H1 (cell line): ENCODE measurements at regions not wholly inside any gene's neighbourhood (a gene's known extent, or its start where the extent isn't known, plus 50 kb on each side); places are given as distances from the start of the nearest gene placed in this dataset.

ENCODE experiments used
- CTCF ChIA-PET: fragments of 300-600 bp; sonication (Branson Sonifier 250); formaldehyde crosslinking; loops from one replicate; lab custom pipeline; 2021; ENCODE audit not compliant: partially characterized antibody; lab: Charles Lee
- POLR2A ChIA-PET: fragments of 300-600 bp; sonication (Branson Sonifier 250); formaldehyde crosslinking; loops from one replicate; lab custom pipeline; 2021; ENCODE audit warnings: inconsistent platforms; ENCODE audit not compliant: partially characterized antibody; lab: Charles Lee
- DNase-seq, 2 experiments: peaks; one replicate each; pipeline versions ENCODE4 v3.0.0 to v3.0.0-alpha.2; 2010 to 2022; ENCODE audit warnings: low spot score in 2 of 2, low read depth in 1 of 2, mixed read lengths in 1 of 2
- FAIRE-seq: peaks from 2 replicates; lab custom pipeline; 2011; peaks lifted over from hg19 to GRCh38; lab: Jason Lieb, UNC
- H2AFZ ChIP-seq: 2 replicates; pipeline ENCODE4 v1.8.1; 2012; ENCODE audit warnings: low read length, inconsistent platforms
- H2AK5ac ChIP-seq: 2 replicates; pipeline ENCODE4 v1.6.1; 2013; ENCODE audit warnings: low read depth, low read length
- H2BK120ac ChIP-seq: replicated peaks from 2 replicates; pipeline ENCODE3; 2013; ENCODE audit warnings: low read depth, low read length, inconsistent platforms
- H2BK12ac ChIP-seq: 2 replicates; pipeline ENCODE4 v1.6.1; 2013; ENCODE audit warnings: low read depth, low read length
- H2BK15ac ChIP-seq: 2 replicates; pipeline ENCODE4 v1.6.1; 2013; ENCODE audit warnings: low read length
- H2BK20ac ChIP-seq: 2 replicates; pipeline ENCODE4 v1.6.1; 2013; ENCODE audit warnings: low read length
- H2BK5ac ChIP-seq: 2 replicates; pipeline ENCODE4 v1.6.1; 2013; ENCODE audit warnings: low read depth, low read length
- H3K14ac ChIP-seq: 2 replicates; pipeline ENCODE4 v1.6.1; 2013; ENCODE audit warnings: inconsistent platforms; ENCODE audit not compliant: insufficient read length
- H3K18ac ChIP-seq: 2 replicates; pipeline ENCODE4 v1.6.1; 2013; ENCODE audit warnings: low read length; ENCODE audit errors: extremely low read depth
- H3K23ac ChIP-seq: 2 replicates; pipeline ENCODE4 v1.6.1; 2013; ENCODE audit warnings: inconsistent platforms; ENCODE audit not compliant: insufficient read length
- H3K23me2 ChIP-seq: 2 replicates; pipeline ENCODE4 v1.6.1; 2013; ENCODE audit warnings: low read depth, low read length
- H3K27ac ChIP-seq: 2 replicates; pipeline ENCODE4 v1.6.1; 2011; ENCODE audit warnings: low read depth, low read length, inconsistent platforms
- H3K27me3 ChIP-seq, 4 experiments: replicated peaks in 1 of 4; 1 replicate in 1 of 4; 2 replicates in 3 of 4; pipeline versions ENCODE4 v1.6.1 to v1.8.1; 2011 to 2013; ENCODE audit warnings: low read length in 3 of 4, mild to moderate bottlenecking in 3 of 4, inconsistent platforms in 2 of 4, mixed read lengths in 2 of 4, moderate library complexity in 1 of 4; ENCODE audit not compliant: control insufficient read depth in 3 of 4, insufficient read depth in 3 of 4; ENCODE audit errors: extremely low read depth in 1 of 4
- H3K36me3 ChIP-seq, 4 experiments: 2 replicates each; pipeline versions ENCODE4 v1.6.1 to v1.8.1; 2011 to 2013; ENCODE audit warnings: mild to moderate bottlenecking in 4 of 4, low read length in 3 of 4, moderate library complexity in 2 of 4, control low read depth in 1 of 4, inconsistent platforms in 1 of 4; ENCODE audit not compliant: insufficient read depth in 4 of 4, control insufficient read depth in 2 of 4
- H3K4ac ChIP-seq: replicated peaks from 2 replicates; pipeline ENCODE3; 2013; ENCODE audit warnings: low read length, low read depth, mixed read lengths, inconsistent platforms; ENCODE audit not compliant: insufficient read length
- H3K4me1 ChIP-seq, 4 experiments: replicated peaks in 1 of 4; 1 replicate in 1 of 4; 2 replicates in 3 of 4; pipeline versions ENCODE4 v1.6.1 to v1.8.1; 2011 to 2013; ENCODE audit warnings: low read length in 3 of 4, inconsistent platforms in 2 of 4, mixed read lengths in 1 of 4; ENCODE audit not compliant: insufficient read depth in 4 of 4, control insufficient read depth in 3 of 4
- H3K4me2 ChIP-seq, 2 experiments: 2 replicates each; pipeline versions ENCODE4 v1.6.1 to v1.8.1; 2011 to 2013; ENCODE audit warnings: low read depth in 2 of 2, low read length in 2 of 2, control low read depth in 1 of 2, inconsistent platforms in 1 of 2, mild to moderate bottlenecking in 1 of 2; ENCODE audit not compliant: insufficient read depth in 1 of 2
- H3K4me3 ChIP-seq, 4 experiments: fragments of 200-600, 300-600 bp in 1 of 4; sonication (generic), shearing (Covaris generic), sonication (Bioruptor Twin) in 1 of 4; 2 replicates each; pipeline versions ENCODE4 v1.5.1 to v1.8.1; 2011 to 2016; ENCODE audit warnings: low read length in 4 of 4, low read depth in 3 of 4, control low read depth in 2 of 4, inconsistent platforms in 2 of 4, mild to moderate bottlenecking in 2 of 4, mixed read lengths in 1 of 4, moderate library complexity in 1 of 4; ENCODE audit not compliant: insufficient read depth in 2 of 4; ENCODE audit errors: extremely low read depth in 1 of 4
- H3K56ac ChIP-seq: replicated peaks from 2 replicates; pipeline ENCODE3; 2013; ENCODE audit warnings: low read depth, mild to moderate bottlenecking, mixed read lengths, low read length, inconsistent platforms; ENCODE audit not compliant: insufficient read length
- H3K79me1 ChIP-seq: 2 replicates; pipeline ENCODE4 v1.6.1; 2013; ENCODE audit warnings: low read depth, low read length, control low read depth
- H3K79me2 ChIP-seq, 2 experiments: 2 replicates each; pipeline versions ENCODE4 v1.6.1 to v1.8.1; 2012 to 2013; ENCODE audit warnings: low read length in 2 of 2, mild to moderate bottlenecking in 2 of 2, inconsistent platforms in 1 of 2; ENCODE audit not compliant: insufficient read depth in 2 of 2, control insufficient read depth in 1 of 2
- H3K9ac ChIP-seq, 4 experiments: replicated peaks in 1 of 4; 1 replicate in 1 of 4; 2 replicates in 3 of 4; pipeline versions ENCODE4 v1.6.1 to v1.8.1; 2011 to 2013; ENCODE audit warnings: low read depth in 3 of 4, low read length in 3 of 4, control low read depth in 2 of 4, mild to moderate bottlenecking in 2 of 4, moderate library complexity in 2 of 4, inconsistent platforms in 1 of 4; ENCODE audit errors: extremely low read depth in 1 of 4
- H3K9me3 ChIP-seq, 2 experiments: 2 replicates each; pipeline versions ENCODE4 v1.6.1 to v1.8.1; 2012 to 2013; ENCODE audit warnings: mild to moderate bottlenecking in 2 of 2, moderate library complexity in 2 of 2, control low read depth in 1 of 2, inconsistent platforms in 1 of 2, low read depth in 1 of 2, low read length in 1 of 2, mixed read lengths in 1 of 2; ENCODE audit not compliant: insufficient read depth in 2 of 2
- H4K20me1 ChIP-seq, 2 experiments: replicated peaks in 1 of 2; 2 replicates each; pipeline versions ENCODE3 to v1.8.1; 2011 to 2013; ENCODE audit warnings: inconsistent platforms in 2 of 2, low read length in 2 of 2, mild to moderate bottlenecking in 1 of 2; ENCODE audit not compliant: insufficient read depth in 2 of 2, control insufficient read depth in 1 of 2
- H4K5ac ChIP-seq: 2 replicates; pipeline ENCODE4 v1.6.1; 2013; ENCODE audit warnings: low read length, low read depth, mixed read lengths, inconsistent platforms; ENCODE audit not compliant: insufficient read length
- H4K8ac ChIP-seq: 2 replicates; pipeline ENCODE4 v1.8.0; 2013; ENCODE audit warnings: mild to moderate bottlenecking, moderate library complexity, low read length, inconsistent platforms; ENCODE audit not compliant: insufficient read depth; ENCODE audit errors: extremely low read depth
- H4K91ac ChIP-seq: replicated peaks from 2 replicates; pipeline ENCODE3; 2013; ENCODE audit warnings: low read length, mixed read lengths, inconsistent platforms; ENCODE audit not compliant: insufficient read length
- BACH1 ChIP-seq: IDR thresholded peaks from 2 replicates; pipeline ENCODE4 v1.6.1; 2012; ENCODE audit warnings: low read length, improper control_type of control experiment
- BCL11A ChIP-seq, 2 experiments: IDR thresholded peaks; one replicate each; pipeline ENCODE4 v1.6.1; 2011; ENCODE audit warnings: low read depth in 2 of 2, low read length in 2 of 2, mild to moderate bottlenecking in 2 of 2
- EP300 ChIP-seq, 2 experiments: IDR thresholded peaks; 1 replicate in 1 of 2; 2 replicates in 1 of 2; pipeline ENCODE4 v1.6.1; 2011 to 2012; ENCODE audit warnings: low read depth in 2 of 2, low read length in 2 of 2, mild to moderate bottlenecking in 2 of 2, borderline replicate concordance in 1 of 2, inconsistent platforms in 1 of 2, moderate library complexity in 1 of 2
- MAX ChIP-seq: IDR thresholded peaks from 2 replicates; pipeline ENCODE4 v1.6.1; 2012; ENCODE audit warnings: inconsistent platforms
- RAD21 ChIP-seq, 2 experiments: IDR thresholded peaks in 1 of 2; conservative IDR thresholded peaks in 1 of 2; 2 replicates each; pipeline ENCODE4 v1.6.1; 2011; ENCODE audit warnings: low read depth in 2 of 2, low read length in 2 of 2, improper control_type of control experiment in 1 of 2, inconsistent platforms in 1 of 2, mild to moderate bottlenecking in 1 of 2, moderate library complexity in 1 of 2
- RFX5 ChIP-seq: IDR thresholded peaks from 2 replicates; pipeline ENCODE4 v1.6.1; 2011; ENCODE audit warnings: low read depth, low read length, improper control_type of control experiment, borderline replicate concordance
- SIRT6 ChIP-seq: IDR thresholded peaks from one replicate; pipeline ENCODE4 v1.7.1; 2012; ENCODE audit warnings: low read length, inconsistent platforms
- TAF1 ChIP-seq: IDR thresholded peaks from 2 replicates; pipeline ENCODE4 v1.6.1; 2011; ENCODE audit warnings: mild to moderate bottlenecking, low read depth, low read length
- WGBS, 2 experiments: shearing (Covaris generic) in 1 of 2; methylation state at CpG; one replicate each; pipeline versions ENCODE4 v1.1.6 to v1.1.7; 2013 to 2015; ENCODE audit warnings: low lambda C conversion rate in 2 of 2, mixed read lengths in 2 of 2, inconsistent platforms in 1 of 2, low coverage in 1 of 2, missing lambda C conversion rate in 1 of 2; ENCODE audit not compliant: insufficient replicate concordance in 2 of 2, insufficient coverage in 1 of 2, insufficient read length in 1 of 2; ENCODE audit errors: extremely low coverage in 1 of 2, missing lambda C conversion rate in 1 of 2; 5-methylcytosine and 5-hydroxymethylcytosine counted together
- TF ChIP-seq, protein P1 (sequence below), 3 experiments: IDR thresholded peaks; 1 replicate in 2 of 3; 2 replicates in 1 of 3; pipeline versions ENCODE4 v1.5.1 to v1.6.1; 2011; ENCODE audit warnings: low read length in 3 of 3, mild to moderate bottlenecking in 3 of 3, inconsistent platforms in 2 of 3, low read depth in 1 of 3, moderate library complexity in 1 of 3; ENCODE audit not compliant: insufficient read depth in 1 of 3; ENCODE audit errors: control extremely low read depth in 1 of 3

- Histone ChIP-seq H3K9ac (no peak overlapping the region), H3K23ac (no peak overlapping the region), H4K5ac (no peak overlapping the region), H2AK5ac (no peak overlapping the region), H3K14ac (no peak overlapping the region), H4K91ac (no peak overlapping the region), H3K4ac (no peak overlapping the region), H3K27me3 (no peaks in the 10 kb centered on the region), H2AFZ (no peak overlapping the region), H3K18ac (no peak overlapping the region), H2BK12ac (no peak overlapping the region), H3K56ac (no peak overlapping the region), H3K79me2 (no peaks in the 10 kb centered on the region), H4K8ac (no peak overlapping the region), H2BK20ac (no peak overlapping the region), H3K27ac (no peak overlapping the region), H2BK5ac (no peak overlapping the region), H3K4me2 (no peak overlapping the region), H3K4me3 (no peak overlapping the region), H3K9me3 (0 out of 4 replicates have a peak, but pooled peaks cover 0 to 3% of the 10 kb centered on the region in 2 experiments), H3K36me3 (no peaks in the 10 kb centered on the region), H3K79me1 (no peaks in the 10 kb centered on the region), H4K20me1 (no peaks in the 10 kb centered on the region), H3K4me1 (no peaks in the 10 kb centered on the region; a peak in 1 of 7 replicates), H2BK120ac (no peak overlapping the region), H3K23me2 (no peaks in the 10 kb centered on the region), H2BK15ac (no peak overlapping the region)
- FAIRE-seq (peak; percentile 55), DNase-seq (no peak)
- ChIA-PET POLR2A (no interaction called here), CTCF (interaction anchor here (1.2 to 1.7 kb wide), 2 partner anchors 12 to 141 kb away, joined by 3 to 16 read pairs; no protein-coding TSS in a partner anchor)
- WGBS, 2 experiments, result 50% methylated on average over 8 of the region's 8 CpGs; no CpG with 5 or more reads in 1 of the 2 experiments
- TF ChIP-seq, protein P1, sequence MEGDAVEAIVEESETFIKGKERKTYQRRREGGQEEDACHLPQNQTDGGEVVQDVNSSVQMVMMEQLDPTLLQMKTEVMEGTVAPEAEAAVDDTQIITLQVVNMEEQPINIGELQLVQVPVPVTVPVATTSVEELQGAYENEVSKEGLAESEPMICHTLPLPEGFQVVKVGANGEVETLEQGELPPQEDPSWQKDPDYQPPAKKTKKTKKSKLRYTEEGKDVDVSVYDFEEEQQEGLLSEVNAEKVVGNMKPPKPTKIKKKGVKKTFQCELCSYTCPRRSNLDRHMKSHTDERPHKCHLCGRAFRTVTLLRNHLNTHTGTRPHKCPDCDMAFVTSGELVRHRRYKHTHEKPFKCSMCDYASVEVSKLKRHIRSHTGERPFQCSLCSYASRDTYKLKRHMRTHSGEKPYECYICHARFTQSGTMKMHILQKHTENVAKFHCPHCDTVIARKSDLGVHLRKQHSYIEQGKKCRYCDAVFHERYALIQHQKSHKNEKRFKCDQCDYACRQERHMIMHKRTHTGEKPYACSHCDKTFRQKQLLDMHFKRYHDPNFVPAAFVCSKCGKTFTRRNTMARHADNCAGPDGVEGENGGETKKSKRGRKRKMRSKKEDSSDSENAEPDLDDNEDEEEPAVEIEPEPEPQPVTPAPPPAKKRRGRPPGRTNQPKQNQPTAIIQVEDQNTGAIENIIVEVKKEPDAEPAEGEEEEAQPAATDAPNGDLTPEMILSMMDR (IDR thresholded peaks at IDR 0.05; ENCODE audit: control extremely low read depth in 1 of 3, insufficient read depth in 1 of 3, low read depth in 1 of 3, low read length in 3 of 3), result peak in 2 of 3 experiments; percentile 5 to 17; a peak in 1 of 4 replicates
- TF ChIP-seq RAD21 (IDR thresholded peaks at IDR 0.05 in 1 of 2, conservative IDR thresholded peaks at IDR 0.05 in 1 of 2; ENCODE audit: low read depth in 2 of 2, low read length in 2 of 2) (peak; percentile 9 to 17; a peak in 1 of 4 replicates), TAF1 (no peak), SIRT6 (no peak), RFX5 (no peak), MAX (no peak), BCL11A (IDR thresholded peaks at IDR 0.05; ENCODE audit: low read depth in 2 of 2, low read length in 2 of 2) (no peak), BACH1 (no peak), EP300 (IDR thresholded peaks at IDR 0.05; ENCODE audit: borderline replicate concordance in 1 of 2, low read depth in 2 of 2, low read length in 2 of 2) (no peak)
Observed at GRCh38 chrX:19193565-19193964, 71.3 kb upstream of the ADGRG2 start.
